Eye (tissue), 1 donor: ENCODE measurements at regions not wholly inside any gene's neighbourhood (a gene's known extent, or its start where the extent isn't known, plus 50 kb on each side); places are given as distances from the start of the nearest gene placed in this dataset.

Experiments used
- DNase-seq: peaks from one replicate; pipeline ENCODE4 v3.0.0-alpha.2; 2015

GRCh38 chr12:93107514-93108312, 178.6 kb upstream of the EEA1 start:
- no peak for DNase-seq

GRCh38 chr12:93108985-93109384, 179.9 kb upstream of the EEA1 start:
- DNase-seq: peak; percentile 60

GRCh38 chr12:93109551-93110203, 180.6 kb upstream of the EEA1 start:
- peak; percentile 93 for DNase-seq

GRCh38 chr12:93111773-93112172, 182.7 kb upstream of the EEA1 start:
- DNase-seq: no peak

GRCh38 chr12:93113317-93114006, 184.4 kb upstream of the EEA1 start:
- no peak for DNase-seq

GRCh38 chr12:93115198-93115601, 186.1 kb upstream of the EEA1 start:
- DNase-seq: no peak

GRCh38 chr12:93115646-93116045, 186.6 kb upstream of the EEA1 start:
- peak; percentile 51 for DNase-seq

GRCh38 chr12:93116632-93117031, 187.5 kb upstream of the EEA1 start:
- DNase-seq: no peak

GRCh38 chr12:93121729-93122488, 192.8 kb upstream of the EEA1 start:
- DNase-seq: no peak

- DNase-seq: no peak
These were observed 193.5 kb upstream of the EEA1 start for GRCh38 chr12:93122569-93123091.

- DNase-seq: no peak
These were observed 196.0 kb upstream of the EEA1 start for GRCh38 chr12:93125126-93125525.

- no peak for DNase-seq
These were observed 197.0 kb upstream of the EEA1 start for GRCh38 chr12:93126069-93126474.

- DNase-seq: no peak
These were observed 198.0 kb upstream of the EEA1 start for GRCh38 chr12:93127107-93127560.

GRCh38 chr12:93127582-93128331, 198.7 kb upstream of the EEA1 start:
- DNase-seq: no peak

GRCh38 chr12:93128332-93128707, 199.2 kb upstream of the EEA1 start:
- DNase-seq: no peak

GRCh38 chr12:93130366-93131054, 201.4 kb upstream of the EEA1 start:
- no peak for DNase-seq

GRCh38 chr12:93133361-93133760, 204.3 kb upstream of the EEA1 start:
- DNase-seq: no peak

GRCh38 chr12:93134175-93134890, 205.2 kb upstream of the EEA1 start:
- DNase-seq: no peak

GRCh38 chr12:93134893-93135285, 205.8 kb upstream of the EEA1 start:
- DNase-seq: no peak
